ENCODE measurements at regions not wholly inside any gene's neighbourhood (a gene's known extent, or its start where the extent isn't known, plus 50 kb on each side); places are given as distances from the start of the nearest gene placed in this dataset.
"Not testable (repeated sequence)": the region's sequence is repeated elsewhere in the genome, so short reads cannot be mapped to it uniquely, and the experiment has no call there.

DNA sequence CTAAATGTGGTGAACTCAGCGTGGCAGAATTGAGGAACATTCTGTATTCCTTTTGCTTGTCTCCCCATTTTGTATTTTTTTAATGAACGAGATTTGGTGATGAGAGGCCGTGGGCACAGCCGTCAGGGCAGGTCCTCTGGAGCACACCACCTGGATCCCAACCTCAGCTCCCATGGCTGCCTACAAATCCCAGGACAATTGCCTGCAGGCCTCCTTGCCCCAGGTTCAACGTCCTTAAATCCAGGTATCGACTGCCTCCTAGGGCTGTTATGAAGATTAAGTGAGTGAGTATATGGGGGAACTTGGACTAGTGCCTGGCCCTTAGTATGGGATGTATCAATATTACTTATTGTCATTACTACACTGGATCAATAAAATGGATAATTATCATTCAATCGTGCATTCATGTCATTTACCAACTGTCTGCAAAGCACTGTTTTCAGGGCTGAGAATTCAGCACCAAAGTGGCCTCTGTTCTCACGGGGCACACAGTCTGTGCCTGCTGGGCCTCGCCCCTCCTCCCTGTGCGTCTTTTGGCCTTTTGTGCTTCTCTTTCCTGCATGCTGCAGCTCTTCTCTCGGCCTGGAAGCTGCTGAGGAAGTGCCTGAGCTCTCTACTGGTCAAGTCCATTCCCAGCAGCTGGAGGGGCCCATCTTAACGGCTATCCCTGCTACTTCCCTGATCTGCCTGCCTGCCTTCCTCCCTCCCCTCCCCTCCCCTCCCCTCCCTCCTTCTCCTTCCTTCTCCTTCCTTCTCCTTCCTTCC is 1343.7 kb downstream of the BRD1 start:
- DNase-seq: no peak

DNA sequence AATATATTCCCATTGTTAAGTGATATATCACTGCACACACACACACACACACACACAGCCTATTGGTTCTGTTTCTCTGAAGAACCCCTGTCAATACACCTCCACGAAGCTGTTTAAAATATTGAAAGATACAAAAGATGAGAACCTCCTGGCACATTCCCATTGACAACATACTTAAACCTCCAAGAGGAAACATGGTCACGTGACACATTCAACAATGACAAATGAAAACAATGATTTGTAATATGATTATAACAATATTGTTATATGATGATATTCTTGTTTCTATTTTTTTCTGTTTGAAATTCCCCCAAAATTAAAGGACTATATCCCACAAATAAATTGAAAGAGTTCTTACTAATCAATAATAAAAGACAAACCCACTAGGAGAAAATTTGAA is 1344.9 kb downstream of the BRD1 start:
- no peak for DNase-seq

DNA sequence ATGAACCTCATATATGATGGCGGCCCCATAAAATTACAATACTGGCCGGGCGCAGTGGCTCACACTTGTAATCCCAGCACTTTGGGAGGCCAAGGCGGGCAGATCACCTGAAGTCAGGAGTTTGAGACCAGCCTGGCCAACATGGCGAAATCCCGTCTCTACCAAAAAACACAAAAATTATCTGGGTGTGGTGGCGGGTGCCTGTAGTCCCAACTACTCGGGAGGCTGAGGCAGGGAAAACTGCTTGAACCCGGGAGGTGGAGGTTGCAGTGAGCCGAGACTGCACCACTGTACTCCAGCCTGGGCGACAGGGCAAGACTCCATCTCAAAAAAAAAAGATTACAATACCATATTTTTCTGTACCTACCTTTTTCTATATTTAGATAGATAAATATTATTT is 1345.5 kb downstream of the BRD1 start:
- not testable (repeated sequence) for DNase-seq

DNA sequence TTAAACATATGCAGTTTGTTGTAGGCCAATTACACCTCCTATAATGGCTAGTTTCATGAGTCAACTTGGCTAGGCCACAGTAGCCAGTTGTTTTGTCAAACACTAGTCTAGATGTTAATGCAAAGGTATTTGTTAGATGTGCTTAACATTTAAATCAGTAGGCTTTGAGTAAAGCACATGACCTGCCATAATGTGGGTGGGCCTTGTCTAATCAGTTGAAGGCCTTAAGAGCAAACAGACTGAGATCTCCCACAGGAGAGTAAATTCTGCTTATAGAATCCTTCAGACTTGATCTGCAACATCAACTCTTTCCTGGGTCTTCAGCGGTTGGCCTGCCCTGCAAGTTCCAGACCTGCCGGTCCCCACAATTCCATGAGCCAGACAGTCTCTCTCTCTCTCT is 1345.9 kb downstream of the BRD1 start:
- DNase-seq: no peak

DNA sequence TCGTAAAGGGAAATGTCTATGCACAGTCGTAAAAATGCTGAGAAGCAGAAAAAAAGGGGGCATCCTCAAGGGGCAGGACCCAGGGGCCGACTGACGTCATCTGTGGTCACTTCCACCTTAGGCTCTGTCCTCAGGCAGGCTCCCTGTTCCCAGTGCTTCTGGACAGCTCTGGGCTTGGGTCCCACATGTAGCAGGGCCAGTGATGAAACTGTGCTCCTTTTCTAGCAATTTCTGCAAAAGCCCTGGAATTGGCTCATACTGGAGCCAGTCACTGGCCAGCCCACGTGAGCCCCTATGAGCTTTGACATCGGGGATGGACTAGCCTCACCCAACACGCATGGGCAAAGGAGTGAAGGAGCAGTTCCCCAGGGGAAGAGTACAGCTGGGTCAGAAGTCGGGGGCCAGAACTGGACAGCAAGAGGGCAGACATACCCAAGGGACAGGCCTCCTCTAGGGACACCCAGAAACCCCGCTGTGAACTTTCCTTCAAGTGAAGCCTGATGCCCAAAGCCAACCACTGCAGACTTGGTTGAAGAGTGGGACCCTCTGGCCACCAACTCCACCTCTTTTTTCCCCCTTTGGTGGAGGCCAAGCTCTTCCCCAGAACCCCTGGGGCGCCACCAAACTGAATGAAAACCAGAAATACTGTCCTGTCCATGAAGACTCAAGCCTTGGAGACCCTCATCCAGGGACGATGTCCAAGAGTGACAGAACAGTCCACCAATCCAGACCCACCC is 1349.0 kb downstream of the BRD1 start:
- no peak for DNase-seq

DNA sequence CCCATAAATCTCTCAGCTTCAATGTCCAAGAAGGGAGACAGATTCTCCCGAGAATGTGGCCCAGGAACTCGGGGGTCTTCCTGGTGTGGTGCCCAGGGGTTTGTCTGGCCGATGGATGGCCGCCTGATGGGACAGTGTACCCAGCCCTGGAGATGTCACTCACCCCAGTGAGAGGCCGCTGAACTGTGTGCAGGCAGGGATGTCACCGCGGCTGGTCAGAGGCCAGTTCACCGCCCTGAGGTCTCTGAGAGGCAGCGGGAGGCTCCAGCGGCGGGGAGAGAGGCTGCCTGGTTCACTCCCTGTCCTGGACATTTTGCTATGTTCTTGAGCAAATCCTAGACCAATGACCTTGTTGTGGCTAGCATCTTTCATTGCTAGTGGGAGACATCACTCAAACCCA is 1349.5 kb downstream of the BRD1 start:
- no peak for DNase-seq

DNA sequence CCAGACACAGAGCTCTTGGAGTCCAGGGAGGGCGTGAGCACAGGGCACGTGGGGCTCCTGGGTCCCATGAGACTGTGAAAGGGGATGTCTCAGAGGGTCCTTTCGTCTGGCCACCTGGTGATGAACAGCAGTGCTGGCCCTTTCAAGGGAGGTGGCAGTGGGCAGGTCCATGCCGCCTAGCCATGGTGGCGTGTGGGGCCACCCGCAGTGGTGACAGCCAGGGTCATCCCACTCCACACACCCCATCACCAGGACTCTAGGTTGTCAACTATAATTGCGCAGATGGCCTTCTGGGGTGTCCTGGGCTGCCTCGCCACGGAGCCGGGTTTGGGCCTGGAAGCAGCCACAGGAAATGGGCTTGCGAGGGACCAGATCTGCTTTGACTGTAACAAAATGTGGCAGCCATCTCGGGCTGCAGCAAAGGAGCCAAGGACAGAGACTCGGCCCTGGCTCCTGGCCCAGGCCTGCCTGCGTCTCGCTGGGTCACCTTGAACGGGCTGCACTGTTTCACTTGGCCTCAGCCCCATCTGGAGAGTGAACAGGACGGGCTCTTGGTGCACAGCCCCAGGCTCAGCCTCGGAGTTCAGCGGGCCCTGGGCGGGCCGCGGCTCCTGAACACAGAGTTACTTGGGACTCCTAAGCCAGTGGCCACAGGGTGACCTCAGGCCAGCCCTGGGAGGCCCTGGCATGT is 1350.5 kb downstream of the BRD1 start:
- peak; percentile 56 for DNase-seq

DNA sequence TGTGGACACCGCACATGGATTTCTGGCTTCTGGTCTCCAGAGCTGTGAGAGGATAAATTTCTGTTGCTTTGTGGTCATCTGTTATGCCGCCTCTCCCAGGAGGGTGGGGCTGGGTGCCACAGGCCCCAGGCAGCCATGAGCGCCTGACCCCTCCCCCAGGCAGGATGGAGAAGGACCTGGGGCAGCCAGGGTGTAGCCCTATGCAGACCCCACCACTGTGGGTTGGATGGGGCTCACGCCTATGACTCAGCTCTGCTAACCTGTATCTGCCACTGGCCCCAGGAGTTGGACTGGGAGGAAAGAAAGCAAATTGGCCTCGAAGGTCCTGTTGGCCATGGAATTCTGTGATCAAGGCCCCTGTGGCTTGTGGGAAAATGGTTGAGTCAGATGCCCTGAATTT is 1351.1 kb downstream of the BRD1 start:
- DNase-seq: no peak

DNA sequence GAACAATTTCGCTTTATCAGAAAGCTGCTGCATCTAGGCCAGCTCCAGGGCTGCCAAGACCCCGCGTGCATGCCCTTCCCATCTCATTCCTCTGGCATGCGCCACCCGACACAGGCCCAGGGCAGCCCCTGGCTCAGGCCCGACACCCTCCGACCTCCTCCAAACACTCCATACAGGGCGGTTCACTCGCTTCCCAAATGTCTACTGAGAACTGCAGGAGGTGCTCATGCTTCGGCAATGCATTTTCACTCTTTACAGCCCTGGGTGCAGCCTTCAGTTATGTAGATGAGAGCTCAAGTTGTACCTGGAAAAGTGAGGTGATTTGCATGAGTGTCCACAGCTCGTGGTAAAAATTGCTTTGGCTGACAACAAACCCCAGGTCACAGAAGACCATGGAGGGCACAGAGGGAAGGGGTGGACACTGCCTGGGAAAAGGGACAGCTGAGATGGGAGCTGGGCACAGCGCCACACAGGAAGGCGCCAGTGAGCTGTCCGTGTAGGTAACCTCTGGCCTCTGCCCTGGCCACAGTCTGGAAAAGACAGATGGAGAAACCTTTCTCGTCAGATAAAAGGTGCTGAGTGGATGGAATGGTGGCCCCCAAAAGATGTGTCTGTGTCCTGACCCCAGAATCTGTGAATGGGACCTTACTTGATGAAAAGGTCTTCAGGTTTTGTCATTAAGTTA is 1351.9 kb downstream of the BRD1 start:
- DNase-seq: no peak

DNA sequence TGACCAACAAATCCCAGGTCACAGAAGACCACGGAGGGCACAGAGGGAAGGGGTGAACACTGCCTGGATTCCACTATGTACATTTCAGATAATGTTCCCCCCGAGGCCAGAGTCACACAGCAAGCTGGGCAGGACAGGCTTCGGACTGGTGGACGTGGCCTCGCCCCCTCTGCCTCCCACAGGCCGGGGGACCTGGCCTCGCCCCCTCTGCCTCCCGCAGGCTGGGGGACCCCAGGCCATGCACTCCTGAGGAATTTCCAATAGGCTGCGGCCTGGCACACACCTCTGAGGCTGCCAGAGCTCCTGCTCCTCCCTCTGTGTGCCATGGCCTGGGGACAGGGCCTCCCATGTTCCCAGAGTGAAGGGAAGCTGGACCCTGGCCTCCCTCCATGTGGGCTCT is 1352.8 kb downstream of the BRD1 start:
- no peak for DNase-seq

DNA sequence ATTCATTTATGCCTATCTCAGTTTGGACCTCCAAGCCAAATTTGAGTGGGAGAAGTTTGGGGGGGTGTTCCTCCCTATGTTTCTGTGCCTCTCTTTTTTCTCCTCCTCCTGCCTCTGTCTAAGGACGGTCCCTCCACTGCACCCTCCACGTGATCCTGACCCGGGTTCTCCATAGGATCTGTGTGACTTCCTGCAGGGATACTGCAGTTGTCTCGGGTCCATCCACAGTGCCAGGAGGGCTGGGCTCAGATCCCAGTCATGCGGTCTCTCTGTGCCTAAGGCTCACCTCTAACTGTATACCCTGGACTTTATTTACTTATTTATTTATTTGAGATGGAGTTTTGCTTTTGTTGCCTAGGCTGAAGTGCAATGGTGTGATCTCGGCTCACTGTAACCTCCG is 1354.5 kb downstream of the BRD1 start:
- no peak for DNase-seq

DNA sequence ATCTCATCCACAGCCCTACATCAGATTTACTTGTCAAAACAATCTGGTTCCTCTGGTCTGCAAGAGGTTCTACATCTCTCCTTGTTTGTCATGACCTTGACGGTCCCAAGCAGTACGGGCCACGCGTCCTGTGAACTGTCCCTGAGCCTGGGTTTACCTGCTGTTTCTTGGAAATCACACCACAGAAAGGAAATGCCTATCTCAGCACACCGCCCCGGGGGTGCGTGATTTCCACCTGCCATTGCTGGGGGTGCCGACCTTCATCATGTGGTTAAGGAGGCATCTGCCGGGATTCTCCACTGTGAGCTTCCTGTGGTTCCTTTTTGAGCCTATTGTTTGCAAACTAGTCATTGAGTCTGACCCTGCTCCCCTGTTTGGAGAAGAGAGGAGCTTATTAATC is 1363.4 kb downstream of the BRD1 start:
- DNase-seq: no peak

DNA sequence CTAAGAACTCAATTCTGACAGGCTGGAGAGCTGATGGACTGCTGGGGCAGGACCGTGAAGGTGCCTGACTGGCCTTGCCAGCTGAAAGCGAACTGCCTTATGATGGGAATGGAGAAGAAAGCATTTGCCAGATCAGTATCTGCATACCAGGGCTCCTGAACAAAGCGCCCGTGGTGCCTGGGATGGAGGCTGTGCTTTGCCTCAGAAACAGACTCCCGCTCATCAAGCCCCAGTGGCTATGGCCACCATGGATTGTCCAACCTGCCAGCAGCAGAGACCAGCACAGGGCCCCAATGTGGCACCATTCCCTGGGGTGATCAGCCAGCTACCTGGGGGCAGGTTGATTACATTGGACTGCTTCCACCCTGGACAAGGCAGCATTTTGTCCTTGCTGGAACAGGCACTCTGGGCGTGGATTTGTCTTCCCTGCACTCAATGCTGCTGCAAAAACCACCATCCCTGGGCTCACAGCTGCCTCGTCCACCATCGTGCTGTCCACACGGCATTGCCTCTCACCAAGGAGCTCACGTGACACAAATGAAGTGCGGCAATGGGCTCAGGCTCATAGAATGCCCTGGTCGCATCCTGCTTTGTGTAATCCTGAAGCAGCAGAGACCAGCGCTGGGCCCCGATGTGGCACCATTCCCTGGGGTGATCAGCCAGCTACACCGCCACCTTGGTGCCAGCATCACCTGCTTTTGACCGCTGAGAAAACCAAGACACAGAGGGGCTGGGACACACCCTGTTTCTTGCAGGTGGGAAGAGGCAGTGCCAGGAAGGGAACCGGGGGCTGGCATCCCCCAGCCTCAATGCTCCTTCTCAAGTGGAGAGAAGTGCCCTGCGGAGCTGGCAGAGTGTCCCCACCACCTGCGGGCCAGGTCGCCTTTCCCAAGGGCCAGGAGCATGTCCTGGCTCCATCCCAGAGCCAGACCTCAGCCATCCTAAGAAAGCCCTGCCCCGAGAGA is 1367.5 kb downstream of the BRD1 start:
- DNase-seq: no peak

DNA sequence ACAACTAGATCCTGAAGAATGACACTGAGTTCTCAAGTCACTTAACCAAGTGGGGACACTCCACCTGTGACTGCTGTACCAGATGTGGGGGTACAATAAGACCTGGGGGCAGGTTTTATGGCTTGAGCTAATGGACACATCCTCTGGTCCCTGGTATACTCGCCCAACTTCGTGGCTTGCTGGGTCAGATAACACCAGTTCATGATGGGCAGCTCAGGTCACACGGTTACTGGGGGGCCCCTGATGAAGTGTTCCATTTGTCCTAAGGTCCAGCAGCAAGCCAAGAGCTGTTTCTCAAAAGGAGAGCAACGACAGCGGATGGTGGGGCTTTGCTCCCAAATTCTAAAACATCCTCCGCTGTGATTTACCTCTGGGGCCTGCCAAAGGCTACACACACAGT is 1368.4 kb downstream of the BRD1 start:
- no peak for DNase-seq

DNA sequence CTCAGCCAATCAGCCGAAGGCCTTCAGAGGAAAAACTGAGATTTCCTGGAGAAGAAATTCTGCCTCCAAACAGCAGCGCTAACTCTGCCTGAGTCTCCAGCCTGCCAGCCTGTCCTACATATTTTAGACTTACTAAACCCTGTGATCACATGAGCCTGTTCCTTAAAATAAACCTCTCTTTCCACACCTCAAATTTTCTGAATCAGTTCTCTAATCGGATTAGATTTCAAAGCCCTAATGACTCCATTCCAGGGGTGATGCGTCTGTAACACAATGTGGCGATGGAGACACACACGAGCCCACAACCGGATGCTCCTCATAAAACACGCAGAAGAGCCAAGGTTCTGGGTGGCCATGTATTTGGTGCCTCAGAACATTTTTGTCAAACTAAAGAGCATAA is 1371.2 kb downstream of the BRD1 start:
- DNase-seq: no peak

DNA sequence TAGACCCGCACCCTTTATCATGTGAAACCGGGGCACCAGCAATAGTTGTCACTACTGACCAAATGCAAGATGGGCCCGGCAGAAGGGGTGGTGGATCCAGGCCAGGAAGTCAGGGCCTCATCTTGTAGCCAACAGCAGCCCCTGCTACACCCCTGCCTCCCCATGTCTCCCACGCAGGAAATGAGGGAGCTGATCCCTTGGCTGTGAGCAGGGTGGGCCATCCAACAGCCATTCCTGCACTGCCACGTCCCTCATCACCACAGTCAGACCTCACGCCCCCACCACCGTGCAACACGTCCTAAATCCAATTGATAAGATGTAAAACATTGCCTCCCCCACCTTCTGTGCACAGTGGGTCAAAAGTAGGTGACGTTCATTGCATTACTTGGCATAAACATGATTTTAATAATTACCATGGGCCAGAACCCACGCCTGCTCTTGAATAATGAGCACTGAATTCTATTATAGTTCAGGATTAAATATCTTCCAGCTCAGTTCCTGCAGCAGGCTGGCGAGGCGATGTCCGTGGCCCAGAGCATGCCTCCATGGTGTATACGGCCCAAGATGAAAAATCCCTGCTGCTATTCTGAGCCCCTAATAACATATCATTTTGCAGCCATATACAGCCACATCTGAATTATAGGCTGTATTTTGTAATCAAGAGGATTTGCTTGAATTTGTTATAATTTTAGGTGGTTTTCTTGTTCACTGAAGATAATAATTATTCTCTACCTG is 1373.8 kb downstream of the BRD1 start:
- no peak for DNase-seq

DNA sequence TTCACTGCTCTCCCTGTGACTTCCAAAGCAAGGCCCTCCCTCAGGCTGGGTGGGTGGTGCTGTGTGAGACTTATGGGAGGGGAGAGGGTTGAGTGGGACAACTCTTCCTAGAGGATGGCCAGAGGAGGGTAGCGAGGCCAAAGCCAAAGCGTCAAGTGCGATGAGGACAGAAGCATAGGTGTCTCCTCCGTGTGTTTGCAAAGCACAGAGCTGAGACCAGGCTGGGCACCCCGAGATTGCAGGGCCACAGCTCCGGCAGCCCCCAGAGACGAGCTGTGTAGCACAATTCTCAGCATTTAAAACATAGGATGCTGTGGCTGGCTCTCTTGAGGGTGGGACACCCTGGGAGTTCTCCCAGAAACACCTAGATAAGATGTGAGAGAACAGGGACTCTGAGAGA is 1374.5 kb downstream of the BRD1 start:
- no peak for DNase-seq

DNA sequence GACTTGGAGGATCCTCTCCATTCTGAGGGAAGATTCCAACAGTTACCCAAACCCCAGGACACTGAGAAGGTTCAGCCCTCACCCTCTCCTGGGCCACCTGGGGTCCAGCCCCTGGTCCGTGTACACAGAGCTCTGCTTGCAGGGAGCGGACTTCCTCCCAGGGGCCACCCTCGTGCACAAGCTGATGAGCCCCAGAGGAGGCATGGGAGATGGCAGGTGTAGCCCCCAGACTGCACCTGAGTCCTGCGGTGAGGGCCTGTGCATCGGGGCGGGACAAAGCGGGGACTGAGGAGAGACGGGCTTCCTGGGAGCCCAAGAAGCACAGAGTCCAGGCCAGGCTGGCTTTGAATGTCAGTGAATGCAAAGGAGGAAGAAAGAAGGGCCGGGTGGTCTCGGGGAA is 1374.9 kb downstream of the BRD1 start:
- no peak for DNase-seq

DNA sequence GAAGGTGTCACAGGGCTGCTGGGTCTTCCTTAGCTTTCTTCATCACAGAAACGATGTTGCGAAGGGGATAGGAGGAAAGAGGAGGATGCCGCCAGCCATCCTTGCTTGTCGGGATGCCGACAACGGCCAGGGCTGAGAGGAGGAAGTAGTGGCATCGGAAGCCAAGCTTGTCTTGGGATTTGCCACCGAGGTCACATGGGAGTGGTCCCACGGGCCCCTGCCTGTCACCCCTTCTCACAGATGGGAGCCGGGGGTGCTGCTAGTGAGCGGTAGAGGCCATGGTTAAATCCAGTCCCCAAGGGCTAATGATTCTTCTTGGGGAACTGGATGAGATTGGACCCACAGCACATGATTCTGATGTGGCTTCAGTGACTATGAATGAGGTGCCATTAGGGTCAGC is 1375.8 kb downstream of the BRD1 start:
- no peak for DNase-seq

DNA sequence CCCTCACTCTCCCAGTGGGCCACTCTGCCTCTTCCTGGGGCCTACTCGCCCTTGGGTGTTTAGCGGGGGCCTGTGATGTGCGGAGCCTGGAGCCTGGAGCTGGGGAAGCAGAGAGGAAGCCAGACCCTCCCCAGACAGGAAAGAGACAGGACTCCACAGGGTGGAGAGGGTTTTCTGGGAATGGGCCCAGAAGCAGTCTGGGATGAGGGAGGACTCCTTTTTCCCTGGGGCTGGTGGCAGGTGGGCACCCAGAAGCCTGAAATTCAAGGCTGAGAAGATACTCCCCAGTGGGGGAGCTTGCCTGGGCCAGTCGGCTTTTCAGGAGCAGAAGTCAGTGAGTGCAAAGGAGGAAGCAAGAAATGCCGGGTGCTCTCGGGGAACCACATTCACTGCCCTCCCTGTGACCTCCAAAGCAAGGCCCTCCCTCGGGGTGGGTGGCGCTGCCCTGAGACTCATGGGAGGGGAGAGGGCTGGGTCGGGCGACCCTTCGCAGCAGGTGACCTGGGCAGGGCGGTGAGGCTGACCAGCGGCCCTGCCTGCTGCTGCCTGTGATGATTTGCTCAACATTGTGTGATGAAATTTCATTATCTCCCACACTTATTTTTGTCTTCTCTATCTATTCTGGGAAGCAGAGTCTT is 1377.4 kb downstream of the BRD1 start:
- no peak for DNase-seq
